Left ventricle myocardium inferior (tissue), 1 donor: ENCODE measurements at regions not wholly inside any gene's neighbourhood (a gene's known extent, or its start where the extent isn't known, plus 50 kb on each side); places are given as distances from the start of the nearest gene placed in this dataset.

ENCODE experiments used
- DNase-seq: peaks from one replicate; pipeline ENCODE4 v3.0.0-alpha.2; 2020
- H3K27ac ChIP-seq: fragments of 200-600 bp; replicated peaks from 2 replicates; pipeline ENCODE4 v1.8.0; 2021
- H3K27me3 ChIP-seq: fragments of 200-600 bp; 2 replicates; pipeline ENCODE4 v1.8.0; 2021; ENCODE audit warnings: low read depth
- H3K36me3 ChIP-seq: fragments of 200-600 bp; 2 replicates; pipeline ENCODE4 v1.8.0; 2021
- H3K4me1 ChIP-seq: fragments of 200-600 bp; 2 replicates; pipeline ENCODE4 v1.8.0; 2021
- H3K4me3 ChIP-seq: fragments of 200-600 bp; 2 replicates; pipeline ENCODE4 v1.8.0; 2021; ENCODE audit warnings: mild to moderate bottlenecking, moderate library complexity
- H3K9me3 ChIP-seq: fragments of 200-600 bp; replicated peaks from 2 replicates; pipeline ENCODE4 v1.8.0; 2021
- intact Hi-C: fragments of 100-400 bp; cut with micrococcal nuclease; formaldehyde crosslinking; loops from one replicate; pipeline ENCODE4 v1.11.0; 2022
- TF ChIP-seq, protein P1 (sequence below): fragments of 200-600 bp; IDR thresholded peaks from 2 replicates; pipeline ENCODE4 v1.8.0; 2021; ENCODE audit warnings: antibody characterized with exemption, mild to moderate bottlenecking, borderline replicate concordance
- donor health status: DM: no; HTN: yes; CAD: no; lungs with severe emphysema.

- Histone ChIP-seq H3K9me3 (peaks cover 2% of the 10 kb centered on the region), H3K4me3 (no peak overlapping the region), H3K27me3 (peaks cover 7% of the 10 kb centered on the region), H3K27ac (no peak overlapping the region), H3K36me3 (no peaks in the 10 kb centered on the region), H3K4me1 (no peaks in the 10 kb centered on the region)
- DNase-seq, result no peak
- TF ChIP-seq, protein P1, sequence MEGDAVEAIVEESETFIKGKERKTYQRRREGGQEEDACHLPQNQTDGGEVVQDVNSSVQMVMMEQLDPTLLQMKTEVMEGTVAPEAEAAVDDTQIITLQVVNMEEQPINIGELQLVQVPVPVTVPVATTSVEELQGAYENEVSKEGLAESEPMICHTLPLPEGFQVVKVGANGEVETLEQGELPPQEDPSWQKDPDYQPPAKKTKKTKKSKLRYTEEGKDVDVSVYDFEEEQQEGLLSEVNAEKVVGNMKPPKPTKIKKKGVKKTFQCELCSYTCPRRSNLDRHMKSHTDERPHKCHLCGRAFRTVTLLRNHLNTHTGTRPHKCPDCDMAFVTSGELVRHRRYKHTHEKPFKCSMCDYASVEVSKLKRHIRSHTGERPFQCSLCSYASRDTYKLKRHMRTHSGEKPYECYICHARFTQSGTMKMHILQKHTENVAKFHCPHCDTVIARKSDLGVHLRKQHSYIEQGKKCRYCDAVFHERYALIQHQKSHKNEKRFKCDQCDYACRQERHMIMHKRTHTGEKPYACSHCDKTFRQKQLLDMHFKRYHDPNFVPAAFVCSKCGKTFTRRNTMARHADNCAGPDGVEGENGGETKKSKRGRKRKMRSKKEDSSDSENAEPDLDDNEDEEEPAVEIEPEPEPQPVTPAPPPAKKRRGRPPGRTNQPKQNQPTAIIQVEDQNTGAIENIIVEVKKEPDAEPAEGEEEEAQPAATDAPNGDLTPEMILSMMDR, result no peak
- intact Hi-C loops, result no loop called here
These were observed 144.4 kb upstream of the IRX2 start for GRCh38 chr5:2895876-2896275.

- Histone ChIP-seq H3K4me1 (no peaks in the 10 kb centered on the region), H3K36me3 (no peaks in the 10 kb centered on the region), H3K27me3 (peaks cover 10% of the 10 kb centered on the region), H3K27ac (no peak overlapping the region), H3K4me3 (no peak overlapping the region), H3K9me3 (no peaks in the 10 kb centered on the region)
- DNase-seq, result no peak
- intact Hi-C loops, result no loop called here
- TF ChIP-seq, protein P1, result no peak
These were observed 143.7 kb upstream of the IRX2 start for GRCh38 chr5:2895196-2895595.

DNA sequence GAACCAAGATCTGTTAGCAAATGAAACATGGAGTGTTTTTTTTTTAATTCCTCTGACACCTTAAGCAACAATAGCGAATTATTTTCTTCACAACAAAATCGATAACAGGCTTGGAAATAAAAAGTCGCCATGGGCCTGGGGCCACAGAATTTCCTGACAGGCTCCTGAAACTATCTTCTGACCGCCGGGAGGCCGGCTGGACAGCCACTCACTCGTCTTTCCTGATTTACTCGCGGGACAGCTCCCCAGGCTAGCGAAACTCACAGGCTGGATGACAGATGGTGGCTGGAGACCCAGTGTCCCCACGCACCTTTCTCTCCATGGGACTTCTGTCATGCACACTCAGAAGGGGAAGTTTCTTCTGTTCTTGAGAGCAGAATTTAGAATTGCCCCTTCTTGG lies 143.3 kb upstream of the IRX2 start:
- Histone ChIP-seq H3K9me3 (no peaks in the 10 kb centered on the region), H3K27me3 (peaks cover 12% of the 10 kb centered on the region), H3K4me3 (no peak overlapping the region), H3K4me1 (no peaks in the 10 kb centered on the region), H3K36me3 (no peaks in the 10 kb centered on the region), H3K27ac (no peak overlapping the region)
- TF ChIP-seq, protein P1, result no peak
- intact Hi-C loops, result no loop called here
- no peak for DNase-seq

DNA sequence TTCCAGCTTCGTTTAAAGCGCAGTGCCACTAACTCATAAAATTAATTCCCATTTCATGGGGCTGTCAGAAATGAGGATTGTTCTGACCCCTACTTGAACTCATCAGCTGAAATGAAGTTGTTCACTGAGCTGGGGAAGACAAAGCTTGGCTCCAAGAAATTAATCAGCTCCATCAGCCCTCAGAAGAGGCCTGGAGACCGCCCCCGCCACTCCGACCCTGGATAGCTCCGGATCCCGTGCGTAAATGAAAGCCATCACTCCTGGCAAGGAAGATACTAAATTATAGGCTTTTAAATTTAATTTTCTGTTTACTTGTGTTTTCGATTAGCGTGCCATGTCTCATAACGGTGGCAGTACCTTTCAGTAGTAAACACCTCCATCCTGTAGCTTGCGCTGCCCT lies 142.8 kb upstream of the IRX2 start:
- TF ChIP-seq, protein P1, result no peak
- no peaks in the 10 kb centered on the region for H3K4me1 ChIP-seq
- peaks cover 12% of the 10 kb centered on the region for H3K27me3 ChIP-seq
- no peak for DNase-seq
- H3K9me3 ChIP-seq, result no peaks in the 10 kb centered on the region
- H3K36me3 ChIP-seq, result no peaks in the 10 kb centered on the region
- no peak overlapping the region for H3K27ac ChIP-seq
- intact Hi-C loops, result no loop called here
- no peak overlapping the region for H3K4me3 ChIP-seq

DNA sequence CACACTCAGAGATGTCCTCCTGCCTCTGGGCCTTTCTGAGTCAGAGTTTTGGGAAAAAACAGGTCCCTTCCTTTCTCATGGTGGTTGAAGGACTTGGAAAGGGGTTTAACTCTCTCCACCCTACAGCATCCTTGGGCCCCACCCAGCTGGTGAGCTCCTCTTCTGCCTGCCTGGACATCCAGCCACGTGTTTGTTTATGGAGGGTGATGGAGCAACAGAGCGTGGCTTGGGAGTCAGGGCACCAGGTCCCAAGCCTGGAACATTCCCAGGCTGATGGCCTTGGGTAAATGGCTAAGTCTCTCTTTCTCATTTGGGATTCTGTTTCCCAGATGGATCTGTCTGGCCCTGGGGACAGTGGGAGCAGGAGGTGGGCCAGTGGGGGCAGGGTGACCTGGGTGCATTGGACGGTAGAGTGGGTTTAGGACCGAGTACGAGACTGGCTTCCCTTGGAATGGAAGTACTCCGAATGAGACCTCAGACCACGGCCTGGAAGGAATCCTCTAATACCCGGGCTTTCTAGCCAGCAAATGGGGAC lies 141.1 kb upstream of the IRX2 start:
- no peaks in the 10 kb centered on the region for H3K36me3 ChIP-seq
- TF ChIP-seq, protein P1, result no peak
- DNase-seq, result no peak
- H3K4me1 ChIP-seq, result no peaks in the 10 kb centered on the region
- H3K4me3 ChIP-seq, result no peak overlapping the region
- peaks cover 5% of the 10 kb centered on the region for H3K27me3 ChIP-seq
- no peak overlapping the region for H3K27ac ChIP-seq
- intact Hi-C loops, result no loop called here
- H3K9me3 ChIP-seq, result no peaks in the 10 kb centered on the region
